IMR-90 (cell line): ENCODE measurements at regions not wholly inside any gene's neighbourhood (a gene's known extent, or its start where the extent isn't known, plus 50 kb on each side); places are given as distances from the start of the nearest gene placed in this dataset.

Experiments
- ATAC-seq: fragments of 200-7000 bp; cut with Tn5 transposase; 2 replicates; pipeline ENCODE4 v1.9.1; 2020; ENCODE audit warnings: low read depth, mild to moderate bottlenecking, moderate library complexity
- BruUV-seq: library from RNA; stranded (reverse); fragments of 400-500 nt; replicated peaks from 2 replicates; lab custom pipeline; 2021; lab: Mats Ljungman, UMichigan
- CTCF ChIA-PET: fragments of 300-600 bp; formaldehyde crosslinking; extraction: SDS; loops from one replicate; lab custom pipeline; 2021; ENCODE audit warnings: antibody characterized with exemption; lab: Yijun Ruan, JAX
- POLR2A ChIA-PET: fragments of 300-600 bp; sonication (Branson Sonifier 250); formaldehyde crosslinking; loops from one replicate; lab custom pipeline; 2022; ENCODE audit warnings: antibody characterized with exemption; ENCODE audit not compliant: unreplicated experiment; lab: Charles Lee
- DNase-seq: peaks from one replicate; pipeline ENCODE4 v3.0.0; 2013
- H2AFZ ChIP-seq: replicated peaks from 2 replicates; pipeline ENCODE3; 2013; ENCODE audit warnings: low read length, mild to moderate bottlenecking; ENCODE audit not compliant: poor library complexity
- H2AK5ac ChIP-seq: 2 replicates; pipeline ENCODE4 v1.6.1; 2013; ENCODE audit warnings: low read depth, low read length, inconsistent platforms
- H2AK9ac ChIP-seq: replicated peaks from 2 replicates; pipeline ENCODE3; 2013; ENCODE audit warnings: mild to moderate bottlenecking, low read depth, low read length, moderate library complexity; ENCODE audit not compliant: poor library complexity
- H2BK120ac ChIP-seq: 2 replicates; pipeline ENCODE4 v1.6.1; 2013; ENCODE audit warnings: low read depth, low read length, inconsistent platforms
- H2BK15ac ChIP-seq: 3 replicates; pipeline ENCODE4 v1.6.1; 2013; ENCODE audit warnings: low read depth, low read length, inconsistent platforms
- H2BK20ac ChIP-seq: 2 replicates; pipeline ENCODE4 v1.6.1; 2013; ENCODE audit warnings: low read depth, mild to moderate bottlenecking, inconsistent platforms, low read length, moderate library complexity
- H2BK5ac ChIP-seq: 2 replicates; pipeline ENCODE4 v1.6.1; 2013; ENCODE audit warnings: mild to moderate bottlenecking, low read depth, low read length, inconsistent platforms; ENCODE audit not compliant: poor library complexity, severe bottlenecking
- H3K14ac ChIP-seq: replicated peaks from 2 replicates; pipeline ENCODE4 v1.6.1; 2013; ENCODE audit warnings: low read depth, low read length, inconsistent platforms
- H3K18ac ChIP-seq: 2 replicates; pipeline ENCODE4 v1.6.1; 2013; ENCODE audit warnings: low read depth, low read length, control low read depth
- H3K23ac ChIP-seq: 2 replicates; pipeline ENCODE4 v1.6.1; 2013; ENCODE audit warnings: low read depth, low read length, inconsistent platforms
- H3K27ac ChIP-seq: 2 replicates; pipeline ENCODE4 v1.5.1; 2013; ENCODE audit warnings: mild to moderate bottlenecking, control low read depth, low read length; ENCODE audit not compliant: insufficient read depth
- H3K27me3 ChIP-seq: 2 replicates; pipeline ENCODE4 v1.6.1; 2013; ENCODE audit warnings: low read length; ENCODE audit not compliant: control insufficient read depth, insufficient read depth
- H3K36me3 ChIP-seq: 2 replicates; pipeline ENCODE4 v1.6.1; 2013; ENCODE audit warnings: low read length, mixed read lengths; ENCODE audit not compliant: control insufficient read depth, insufficient read depth
- H3K4ac ChIP-seq: 2 replicates; pipeline ENCODE4 v1.6.1; 2013; ENCODE audit warnings: low read depth, low read length, inconsistent platforms
- H3K4me1 ChIP-seq: 2 replicates; pipeline ENCODE4 v1.6.1; 2013; ENCODE audit warnings: low read length, mixed read lengths; ENCODE audit not compliant: control insufficient read depth, insufficient read depth
- H3K4me2 ChIP-seq: 2 replicates; pipeline ENCODE4 v1.6.1; 2013; ENCODE audit warnings: low read depth, mild to moderate bottlenecking, control low read depth, low read length, moderate library complexity
- H3K4me3 ChIP-seq: 2 replicates; pipeline ENCODE4 v1.5.1; 2013; ENCODE audit warnings: low read depth, mild to moderate bottlenecking, control low read depth, low read length, moderate library complexity; ENCODE audit not compliant: insufficient read depth
- H3K56ac ChIP-seq: 2 replicates; pipeline ENCODE4 v1.6.1; 2013; ENCODE audit warnings: low read length, inconsistent platforms; ENCODE audit not compliant: insufficient read depth; ENCODE audit errors: extremely low read depth
- H3K79me1 ChIP-seq, 2 experiments: 2 replicates each; pipeline ENCODE4 v1.6.1; 2013; ENCODE audit warnings: low read length in 2 of 2, inconsistent platforms in 1 of 2, low read depth in 1 of 2
- H3K9ac ChIP-seq: 2 replicates; pipeline ENCODE4 v1.6.1; 2013; ENCODE audit warnings: low read depth, low read length, control low read depth
- H3K9me1 ChIP-seq: 2 replicates; pipeline ENCODE4 v1.6.1; 2013; ENCODE audit warnings: low read length, inconsistent platforms; ENCODE audit not compliant: insufficient read depth
- H3K9me3 ChIP-seq: 2 replicates; pipeline ENCODE4 v1.6.1; 2013; ENCODE audit warnings: low read length; ENCODE audit not compliant: control insufficient read depth, insufficient read depth
- H4K20me1 ChIP-seq: 2 replicates; pipeline ENCODE4 v1.6.1; 2013; ENCODE audit warnings: low read length, inconsistent platforms; ENCODE audit not compliant: insufficient read depth
- H4K5ac ChIP-seq: 2 replicates; pipeline ENCODE4 v1.6.1; 2013; ENCODE audit warnings: mild to moderate bottlenecking, low read depth, low read length, control low read depth
- H4K8ac ChIP-seq, 2 experiments: 2 replicates each; pipeline ENCODE4 v1.6.1; 2013; ENCODE audit warnings: low read depth in 2 of 2, low read length in 2 of 2, control low read depth in 1 of 2, inconsistent platforms in 1 of 2
- H4K91ac ChIP-seq: 2 replicates; pipeline ENCODE4 v1.6.1; 2013; ENCODE audit warnings: low read depth, low read length, inconsistent platforms; ENCODE audit not compliant: insufficient read depth
- CEBPB ChIP-seq: IDR thresholded peaks from 2 replicates; pipeline ENCODE4 v1.6.1; 2012; ENCODE audit warnings: low read depth, low read length, improper control_type of control experiment
- ELK1 ChIP-seq: fragments of 150-350 bp; IDR thresholded peaks from 2 replicates; pipeline ENCODE4 v1.6.1; 2016; ENCODE audit warnings: low read depth, mild to moderate bottlenecking, low read length, moderate library complexity, borderline replicate concordance
- FOS ChIP-seq: fragments of 150-350 bp; IDR thresholded peaks from 2 replicates; pipeline ENCODE4 v1.6.1; 2016; ENCODE audit warnings: low read depth, low read length
- MAFK ChIP-seq: IDR thresholded peaks from 2 replicates; pipeline ENCODE4 v1.6.1; 2012; ENCODE audit warnings: low read depth, low read length, improper control_type of control experiment
- MXI1 ChIP-seq: IDR thresholded peaks from 2 replicates; pipeline ENCODE4 v1.6.1; 2012; ENCODE audit warnings: low read depth, mild to moderate bottlenecking, low read length, moderate library complexity, borderline replicate concordance
- NFE2L2 ChIP-seq: fragments of 150-350 bp; IDR thresholded peaks from 2 replicates; pipeline ENCODE4 v1.6.1; 2016; ENCODE audit warnings: low read depth, mild to moderate bottlenecking, low read length
- POLR2A ChIP-seq: IDR thresholded peaks from 2 replicates; pipeline ENCODE4 v1.6.1; 2012; ENCODE audit warnings: mild to moderate bottlenecking, low read depth, low read length
- RAD21 ChIP-seq: IDR thresholded peaks from 2 replicates; pipeline ENCODE4 v1.6.1; 2012; ENCODE audit warnings: low read length, improper control_type of control experiment
- RCOR1 ChIP-seq: IDR thresholded peaks from 2 replicates; pipeline ENCODE4 v1.6.1; 2012; ENCODE audit warnings: mild to moderate bottlenecking, low read length, improper control_type of control experiment; ENCODE audit not compliant: insufficient replicate concordance
- WGBS, 2 experiments: methylation state at CpG; one replicate each; pipeline versions ENCODE4 v1.1.5 to v1.1.7; 2013; ENCODE audit warnings: missing lambda C conversion rate in 2 of 2; ENCODE audit not compliant: insufficient read length in 1 of 2; ENCODE audit errors: extremely low coverage in 2 of 2; 5-methylcytosine and 5-hydroxymethylcytosine counted together
- dilution Hi-C: fragments of 300-500 bp; cut with HindIII; formaldehyde crosslinking; loops from one replicate; pipeline ENCODE4 v1.14.3; 2018; ENCODE audit warnings: low sequenced_read_pairs; ENCODE audit not compliant: unreplicated experiment
- in situ Hi-C: fragments of 300-500 bp; cut with MboI; formaldehyde crosslinking; loops from 3 replicates; pipeline ENCODE4 v1.14.3; 2019; ENCODE audit warnings: low sequenced_read_pairs, inconsistent platforms, mixed read lengths
- intact Hi-C: fragments of 100-400 bp; cut with micrococcal nuclease; formaldehyde crosslinking; loops from 2 replicates; pipeline ENCODE4 v1.10.0; 2022
- TF ChIP-seq, protein P1 (sequence below): fragments of 150-350 bp; IDR thresholded peaks from 2 replicates; pipeline ENCODE4 v1.6.1; 2017; ENCODE audit warnings: mild to moderate bottlenecking, antibody characterized with exemption, low read length, low read depth

GRCh38 chr2:45260946-45261345, 251.7 kb upstream of the SIX2 start:
- H3K4me2 ChIP-seq = no peak overlapping the region

More at GRCh38 chr2:45260946-45261345, 251.7 kb upstream of the SIX2 start:
- H3K18ac ChIP-seq = no peak overlapping the region
- no peak overlapping the region for H2AK5ac ChIP-seq
- H2BK20ac ChIP-seq = no peak overlapping the region
- no peak overlapping the region for H3K23ac ChIP-seq
- ChIA-PET POLR2A (no interaction called here), CTCF (no interaction called here)
- H4K5ac ChIP-seq = no peak overlapping the region
- H2AK9ac ChIP-seq = no peak overlapping the region
- H3K79me1 ChIP-seq = no peaks in the 10 kb centered on the region
- TF ChIP-seq RCOR1 = no peak
- no peak for TF ChIP-seq FOS
- no peak for TF ChIP-seq MXI1
- no peak for TF ChIP-seq NFE2L2
- no peak for TF ChIP-seq RAD21
- no peak for TF ChIP-seq MAFK
- no peak for TF ChIP-seq CEBPB
- no peak for TF ChIP-seq POLR2A
- TF ChIP-seq, protein P1, sequence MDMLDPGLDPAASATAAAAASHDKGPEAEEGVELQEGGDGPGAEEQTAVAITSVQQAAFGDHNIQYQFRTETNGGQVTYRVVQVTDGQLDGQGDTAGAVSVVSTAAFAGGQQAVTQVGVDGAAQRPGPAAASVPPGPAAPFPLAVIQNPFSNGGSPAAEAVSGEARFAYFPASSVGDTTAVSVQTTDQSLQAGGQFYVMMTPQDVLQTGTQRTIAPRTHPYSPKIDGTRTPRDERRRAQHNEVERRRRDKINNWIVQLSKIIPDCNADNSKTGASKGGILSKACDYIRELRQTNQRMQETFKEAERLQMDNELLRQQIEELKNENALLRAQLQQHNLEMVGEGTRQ = no peak
- no peak for TF ChIP-seq ELK1
- H3K36me3 ChIP-seq = no peaks in the 10 kb centered on the region
- no TSS peak for BruUV-seq
- H3K4me1 ChIP-seq = peaks cover 16% of the 10 kb centered on the region
- no peak overlapping the region for H3K27ac ChIP-seq
- H2BK5ac ChIP-seq = no peak overlapping the region
- H3K27me3 ChIP-seq = peaks cover 41% of the 10 kb centered on the region
- WGBS, 2 experiments = no CpG with 5 or more reads among the region's 5 CpGs
- no peak overlapping the region for H4K8ac ChIP-seq
- H3K14ac ChIP-seq = no peak overlapping the region
- no peak overlapping the region for H3K4ac ChIP-seq
- H2AFZ ChIP-seq = no peak overlapping the region
- H4K20me1 ChIP-seq = no peaks in the 10 kb centered on the region
- DNase-seq = no peak
- no peak overlapping the region for H3K56ac ChIP-seq
- in situ Hi-C loops = no loop called here
- no peaks in the 10 kb centered on the region for H3K9me3 ChIP-seq
- H4K91ac ChIP-seq = no peak overlapping the region
- 0 out of 2 replicates have a peak, but pooled peaks cover 6% of the 10 kb centered on the region for H3K9me1 ChIP-seq
- no peak for ATAC-seq
- H3K4me3 ChIP-seq = no peak overlapping the region
- H2BK15ac ChIP-seq = no peak overlapping the region
- dilution Hi-C loops = no loop called here
- no peak overlapping the region for H3K9ac ChIP-seq
- intact Hi-C loops = no loop called here
- no peak overlapping the region for H2BK120ac ChIP-seq
